Tibial nerve (tissue), 4 donors: ENCODE measurements at regions not wholly inside any gene's neighbourhood (a gene's known extent, or its start where the extent isn't known, plus 50 kb on each side); places are given as distances from the start of the nearest gene placed in this dataset.
A peak's percentile ranks its signal among the peaks of the same experiment; 100 is the strongest.

Source experiments
- DNase-seq, 2 donors: peaks; one replicate each; pipeline ENCODE4 v3.0.0-alpha.2; 2019; ENCODE audit warnings: low spot score in 2 of 2
- H3K27ac ChIP-seq, 4 donors: fragments of 200-600 bp; sonication (generic) in 3 of 4; one replicate each; pipeline ENCODE4 v1.5.1; 2017 to 2019; ENCODE audit warnings: mild to moderate bottlenecking in 1 of 4
- H3K27me3 ChIP-seq, 2 donors: fragments of 200-600 bp; sonication (generic) in 1 of 2; one replicate each; pipeline versions ENCODE4 v1.5.1 to v1.6.0; 2017 to 2019
- H3K36me3 ChIP-seq, 3 donors: fragments of 200-600 bp; sonication (generic); one replicate each; pipeline ENCODE4 v1.5.1; 2018 to 2019
- H3K4me1 ChIP-seq, 4 donors: fragments of 200-600 bp; sonication (generic) in 3 of 4; one replicate each; pipeline ENCODE4 v1.5.1; 2017 to 2019
- H3K4me3 ChIP-seq, 4 donors: fragments of 200-600 bp; sonication (generic) in 3 of 4; one replicate each; pipeline ENCODE4 v1.5.1; 2017 to 2019; ENCODE audit warnings: mild to moderate bottlenecking in 1 of 4, moderate library complexity in 1 of 4
- H3K9me3 ChIP-seq, 4 donors: fragments of 200-600 bp; sonication (generic) in 3 of 4; one replicate each; pipeline ENCODE4 v1.5.1; 2017 to 2019
- EP300 ChIP-seq, 2 donors: sonication (generic); formaldehyde crosslinking; IDR thresholded peaks; one replicate each; pipeline ENCODE4 v1.6.1; 2017; ENCODE audit warnings: antibody characterized with exemption in 2 of 2, mild to moderate bottlenecking in 1 of 2
- POLR2A ChIP-seq, 2 donors: fragments of 450-650 bp; IDR thresholded peaks; one replicate each; pipeline ENCODE4 v1.6.1; 2017; ENCODE audit warnings: antibody characterized with exemption in 2 of 2, mild to moderate bottlenecking in 2 of 2, moderate library complexity in 2 of 2
- WGBS, 2 donors: methylation state at CpG; one replicate each; pipeline ENCODE4 v1.1.5; 2018; 5-methylcytosine and 5-hydroxymethylcytosine counted together
- TF ChIP-seq, protein P1 (sequence below), 5 experiments: fragments of 200-600 bp in 3 of 5; fragments of 450-650 bp in 2 of 5; sonication (generic) in 3 of 5; IDR thresholded peaks; one replicate each; pipeline ENCODE4 v1.5.1; 2016 to 2019; ENCODE audit warnings: antibody characterized with exemption in 5 of 5, mild to moderate bottlenecking in 3 of 5, moderate library complexity in 2 of 5

GRCh38 chrX:142149919-142150318 lies 55.2 kb downstream of the MAGEC2 start:
- H3K4me1 ChIP-seq = no peaks in the 10 kb centered on the region
- no peak for TF ChIP-seq EP300 (IDR thresholded peaks at IDR 0.05)
- TF ChIP-seq POLR2A (IDR thresholded peaks at IDR 0.05) = no peak
- TF ChIP-seq, protein P1, sequence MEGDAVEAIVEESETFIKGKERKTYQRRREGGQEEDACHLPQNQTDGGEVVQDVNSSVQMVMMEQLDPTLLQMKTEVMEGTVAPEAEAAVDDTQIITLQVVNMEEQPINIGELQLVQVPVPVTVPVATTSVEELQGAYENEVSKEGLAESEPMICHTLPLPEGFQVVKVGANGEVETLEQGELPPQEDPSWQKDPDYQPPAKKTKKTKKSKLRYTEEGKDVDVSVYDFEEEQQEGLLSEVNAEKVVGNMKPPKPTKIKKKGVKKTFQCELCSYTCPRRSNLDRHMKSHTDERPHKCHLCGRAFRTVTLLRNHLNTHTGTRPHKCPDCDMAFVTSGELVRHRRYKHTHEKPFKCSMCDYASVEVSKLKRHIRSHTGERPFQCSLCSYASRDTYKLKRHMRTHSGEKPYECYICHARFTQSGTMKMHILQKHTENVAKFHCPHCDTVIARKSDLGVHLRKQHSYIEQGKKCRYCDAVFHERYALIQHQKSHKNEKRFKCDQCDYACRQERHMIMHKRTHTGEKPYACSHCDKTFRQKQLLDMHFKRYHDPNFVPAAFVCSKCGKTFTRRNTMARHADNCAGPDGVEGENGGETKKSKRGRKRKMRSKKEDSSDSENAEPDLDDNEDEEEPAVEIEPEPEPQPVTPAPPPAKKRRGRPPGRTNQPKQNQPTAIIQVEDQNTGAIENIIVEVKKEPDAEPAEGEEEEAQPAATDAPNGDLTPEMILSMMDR (IDR thresholded peaks at IDR 0.05) = no peak
- 32 to 40% methylated on average over 6 to 7 of the region's 7 CpGs for WGBS, 2 donors

GRCh38 chrX:142134533-142134932 lies 70.6 kb downstream of the MAGEC2 start:
- TF ChIP-seq EP300 (IDR thresholded peaks at IDR 0.05) = no peak
- TF ChIP-seq, protein P1 (IDR thresholded peaks at IDR 0.05) = no peak
- no peak for TF ChIP-seq POLR2A (IDR thresholded peaks at IDR 0.05)
- DNase-seq = no peak
- Histone ChIP-seq H3K36me3 (no peaks in the 10 kb centered on the region), H3K9me3 (no peaks in the 10 kb centered on the region), H3K27ac (no peak overlapping the region), H3K27me3 (no peaks in the 10 kb centered on the region), H3K4me1 (no peaks in the 10 kb centered on the region), H3K4me3 (no peak overlapping the region)
- WGBS, 2 donors = 66 to 89% methylated on average over 2 of the region's 2 CpGs

More at GRCh38 chrX:142149919-142150318, 55.2 kb downstream of the MAGEC2 start:
- Histone ChIP-seq H3K4me3 (no peak overlapping the region), H3K9me3 (no peaks in the 10 kb centered on the region), H3K36me3 (no peaks in the 10 kb centered on the region), H3K27me3 (no peaks in the 10 kb centered on the region), H3K27ac (no peak overlapping the region)
- no peak for DNase-seq

DNA sequence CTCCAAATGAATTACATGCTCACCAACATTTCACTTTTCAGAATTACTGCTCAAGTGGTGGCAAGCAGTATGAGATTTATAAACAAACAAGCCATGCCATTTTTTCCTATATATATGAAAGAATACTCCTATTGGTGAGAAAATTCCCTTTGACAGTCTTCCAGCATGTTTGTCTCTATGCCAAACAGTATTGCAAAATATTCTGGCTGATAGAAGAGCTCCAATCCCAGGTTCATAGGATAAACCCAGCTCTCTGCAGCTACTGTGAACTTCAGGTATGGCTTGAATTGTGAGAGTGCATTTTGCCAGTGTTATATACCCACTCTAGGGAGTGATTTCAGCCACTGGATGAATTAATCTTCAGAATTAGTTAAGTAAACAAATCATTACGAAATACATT lies 108.8 kb downstream of the MAGEC2 start:
- no peaks in the 10 kb centered on the region for H3K4me1 ChIP-seq
- H3K27ac ChIP-seq = no peak overlapping the region
- H3K36me3 ChIP-seq = no peaks in the 10 kb centered on the region
- DNase-seq = no peak
- no peaks in the 10 kb centered on the region for H3K9me3 ChIP-seq
- H3K27me3 ChIP-seq = no peaks in the 10 kb centered on the region
- 67 to 71% methylated on average over 1 of the region's 1 CpG for WGBS, 2 donors
- TF ChIP-seq, protein P1 (IDR thresholded peaks at IDR 0.05) = no peak
- no peak for TF ChIP-seq EP300 (IDR thresholded peaks at IDR 0.05)
- no peak for TF ChIP-seq POLR2A (IDR thresholded peaks at IDR 0.05)
- H3K4me3 ChIP-seq = no peak overlapping the region

DNA sequence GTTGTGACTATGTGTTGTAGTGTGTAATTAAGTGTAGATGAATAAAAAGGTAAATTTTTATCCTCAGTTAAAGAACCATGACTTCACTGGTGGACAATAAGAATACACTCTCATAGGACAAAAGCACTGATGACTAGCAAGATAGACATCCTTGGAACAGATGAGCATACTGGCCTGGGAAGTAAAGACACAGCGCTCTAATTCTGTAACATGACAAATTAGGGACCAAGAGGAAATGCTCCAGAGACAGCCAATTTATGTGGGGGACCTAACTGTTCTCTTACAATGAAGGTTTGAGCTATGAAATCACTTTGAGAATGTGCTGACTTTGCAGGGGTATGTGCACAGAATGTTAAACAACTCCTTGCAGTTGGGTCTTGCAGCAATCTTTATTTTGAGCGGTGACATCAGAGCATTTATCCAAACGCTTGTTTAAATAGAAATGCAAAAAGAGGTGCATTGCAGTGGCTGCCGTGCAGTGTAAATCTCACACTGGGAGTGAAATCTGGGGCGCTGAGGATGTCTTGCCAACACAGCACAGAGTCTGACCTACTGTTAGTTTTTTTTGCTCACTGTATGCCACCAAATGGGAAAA lies 109.3 kb downstream of the MAGEC2 start:
- 53 to 60% methylated on average over 5 of the region's 5 CpGs for WGBS, 2 donors
- Histone ChIP-seq H3K9me3 (no peaks in the 10 kb centered on the region), H3K4me3 (no peak overlapping the region), H3K4me1 (no peaks in the 10 kb centered on the region), H3K36me3 (no peaks in the 10 kb centered on the region), H3K27ac (no peak overlapping the region), H3K27me3 (no peaks in the 10 kb centered on the region)
- DNase-seq = no peak
- TF ChIP-seq, protein P1 (IDR thresholded peaks at IDR 0.05) = no peak
- TF ChIP-seq EP300 (IDR thresholded peaks at IDR 0.05) (no peak), POLR2A (IDR thresholded peaks at IDR 0.05) (no peak)

DNA sequence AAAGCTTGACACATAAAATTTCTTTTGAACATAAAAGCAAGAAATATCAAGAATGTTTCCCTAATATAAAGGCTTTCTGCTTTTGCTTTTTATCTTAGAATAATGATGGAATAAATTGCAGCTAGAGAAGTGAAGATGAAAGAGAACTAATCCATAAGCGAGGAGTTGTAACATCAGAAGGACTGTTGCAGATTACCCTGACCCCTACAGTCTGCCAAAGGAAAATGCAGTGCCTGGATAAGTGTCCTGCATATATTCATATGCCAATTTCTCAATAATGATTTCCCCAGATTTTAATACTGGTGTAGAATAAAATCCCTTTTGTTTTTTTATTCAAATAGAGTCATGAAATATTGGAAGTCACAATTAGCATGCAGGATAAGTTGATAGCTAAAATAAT lies 115.9 kb downstream of the MAGEC2 start:
- 5 to 11% methylated on average over 1 of the region's 1 CpG for WGBS, 2 donors
- no peak overlapping the region for H3K4me3 ChIP-seq
- TF ChIP-seq, protein P1 (IDR thresholded peaks at IDR 0.05) = peak in 3 of 5 experiments; percentile 9 to 33 (median 25)
- TF ChIP-seq EP300 (IDR thresholded peaks at IDR 0.05) = no peak

More for the DNA sequence above, 115.9 kb downstream of the MAGEC2 start:
- DNase-seq = no peak
- Histone ChIP-seq H3K27me3 (no peaks in the 10 kb centered on the region), H3K36me3 (no peaks in the 10 kb centered on the region), H3K27ac (no peak overlapping the region), H3K4me1 (no peaks in the 10 kb centered on the region), H3K9me3 (no peaks in the 10 kb centered on the region)
